Thyroid gland (tissue), 4 donors: ENCODE measurements at regions not wholly inside any gene's neighbourhood (a gene's known extent, or its start where the extent isn't known, plus 50 kb on each side); places are given as distances from the start of the nearest gene placed in this dataset.

Experiments
- CTCF ChIP-seq, 6 experiments: fragments of 200-600 bp in 3 of 6; fragments of 450-650 bp in 3 of 6; sonication (generic) in 3 of 6; IDR thresholded peaks; one replicate each; pipeline ENCODE4 v1.5.1; 2016 to 2019; ENCODE audit warnings: antibody characterized with exemption in 6 of 6, mild to moderate bottlenecking in 2 of 6, inconsistent platforms in 1 of 6, moderate library complexity in 1 of 6
- POLR2A ChIP-seq, 2 donors: fragments of 450-650 bp; IDR thresholded peaks; one replicate each; pipeline ENCODE4 v1.6.1; 2017; ENCODE audit warnings: antibody characterized with exemption in 2 of 2, mild to moderate bottlenecking in 2 of 2, moderate library complexity in 1 of 2

GRCh38 chr2:123091471-123091870, 933.6 kb upstream of the CNTNAP5 start:
- no peak for TF ChIP-seq CTCF (IDR thresholded peaks at IDR 0.05)
- no peak for TF ChIP-seq POLR2A (IDR thresholded peaks at IDR 0.05)
